Trophoblast cell (in vitro differentiated cells and primary cell): ENCODE measurements at regions not wholly inside any gene's neighbourhood (a gene's known extent, or its start where the extent isn't known, plus 50 kb on each side); places are given as distances from the start of the nearest gene placed in this dataset.

Experiments used
- DNase-seq, 2 donors: peaks; one replicate each; pipeline ENCODE4 v3.0.0-alpha.2; 2016
- H2AFZ ChIP-seq: 2 replicates; pipeline ENCODE4 v1.6.1; 2013; ENCODE audit warnings: low read length, moderate library complexity, mild to moderate bottlenecking; ENCODE audit not compliant: insufficient read depth, poor library complexity
- H2AK5ac ChIP-seq: 2 replicates; pipeline ENCODE4 v1.6.1; 2013; ENCODE audit warnings: mild to moderate bottlenecking, low read length
- H2BK120ac ChIP-seq: 2 replicates; pipeline ENCODE4 v1.6.1; 2013; ENCODE audit warnings: low read length, mild to moderate bottlenecking, moderate library complexity; ENCODE audit not compliant: insufficient read depth, poor library complexity
- H2BK12ac ChIP-seq: 2 replicates; pipeline ENCODE4 v1.6.1; 2013; ENCODE audit warnings: mild to moderate bottlenecking, low read length, moderate library complexity
- H2BK5ac ChIP-seq: 2 replicates; pipeline ENCODE4 v1.6.1; 2013; ENCODE audit warnings: low read length, low read depth, moderate library complexity, mild to moderate bottlenecking; ENCODE audit not compliant: poor library complexity
- H3K14ac ChIP-seq: 2 replicates; pipeline ENCODE4 v1.6.1; 2013; ENCODE audit warnings: mild to moderate bottlenecking, low read length
- H3K18ac ChIP-seq: 2 replicates; pipeline ENCODE4 v1.6.1; 2013; ENCODE audit warnings: mild to moderate bottlenecking, low read length
- H3K23ac ChIP-seq: 2 replicates; pipeline ENCODE4 v1.6.1; 2013; ENCODE audit warnings: low read length
- H3K27ac ChIP-seq: 2 replicates; pipeline ENCODE4 v1.5.1; 2013; ENCODE audit warnings: low read depth, mild to moderate bottlenecking, inconsistent platforms, low read length, moderate library complexity
- H3K27me3 ChIP-seq: 2 replicates; pipeline ENCODE4 v1.6.1; 2013; ENCODE audit warnings: inconsistent platforms, mild to moderate bottlenecking, low read length, moderate library complexity; ENCODE audit not compliant: insufficient read depth
- H3K36me3 ChIP-seq, 2 experiments: 1 replicate in 1 of 2; 2 replicates in 1 of 2; pipeline ENCODE4 v1.6.1; 2013; ENCODE audit warnings: low read length in 2 of 2, mild to moderate bottlenecking in 2 of 2, moderate library complexity in 1 of 2; ENCODE audit not compliant: insufficient read depth in 2 of 2, control insufficient read depth in 1 of 2
- H3K4ac ChIP-seq: 2 replicates; pipeline ENCODE4 v1.6.1; 2013; ENCODE audit warnings: low read depth, mild to moderate bottlenecking, low read length, moderate library complexity
- H3K4me1 ChIP-seq, 2 experiments: 1 replicate in 1 of 2; 2 replicates in 1 of 2; pipeline ENCODE4 v1.6.1; 2013; ENCODE audit warnings: low read length in 2 of 2, mild to moderate bottlenecking in 2 of 2, moderate library complexity in 1 of 2; ENCODE audit not compliant: insufficient read depth in 2 of 2, control insufficient read depth in 1 of 2
- H3K4me2 ChIP-seq: 2 replicates; pipeline ENCODE4 v1.6.1; 2013; ENCODE audit warnings: inconsistent platforms, mild to moderate bottlenecking, low read length, moderate library complexity
- H3K4me3 ChIP-seq: 2 replicates; pipeline ENCODE4 v1.5.1; 2013; ENCODE audit warnings: mild to moderate bottlenecking, low read depth, low read length, inconsistent platforms
- H3K79me1 ChIP-seq: one replicate; pipeline ENCODE4 v1.6.1; 2013; ENCODE audit warnings: low read length
- H3K79me2 ChIP-seq: 2 replicates; pipeline ENCODE4 v1.6.1; 2013; ENCODE audit warnings: low read length, mild to moderate bottlenecking; ENCODE audit not compliant: control insufficient read depth, insufficient read depth, poor library complexity
- H3K9ac ChIP-seq: 2 replicates; pipeline ENCODE4 v1.6.1; 2013; ENCODE audit warnings: mild to moderate bottlenecking, low read length
- H3K9me3 ChIP-seq: 2 replicates; pipeline ENCODE4 v1.6.1; 2013; ENCODE audit warnings: low read depth, mild to moderate bottlenecking, control low read depth, inconsistent platforms, low read length; ENCODE audit not compliant: insufficient read depth
- H4K12ac ChIP-seq: 2 replicates; pipeline ENCODE4 v1.6.1; 2013; ENCODE audit warnings: low read depth, mild to moderate bottlenecking, low read length, moderate library complexity
- H4K8ac ChIP-seq: 2 replicates; pipeline ENCODE4 v1.6.1; 2013; ENCODE audit warnings: low read depth, mild to moderate bottlenecking, low read length, moderate library complexity
- H4K91ac ChIP-seq: one replicate; pipeline ENCODE4 v1.6.1; 2013; ENCODE audit warnings: low read depth, mild to moderate bottlenecking, low read length, moderate library complexity
- WGBS: extraction: QIAGEN DNeasy Blood & Tissue Kit; methylation state at CpG from one replicate; pipeline ENCODE4 v1.1.7; 2013; ENCODE audit warnings: missing lambda C conversion rate; ENCODE audit not compliant: insufficient read length, insufficient coverage; ENCODE audit errors: extremely low coverage; 5-methylcytosine and 5-hydroxymethylcytosine counted together

DNA sequence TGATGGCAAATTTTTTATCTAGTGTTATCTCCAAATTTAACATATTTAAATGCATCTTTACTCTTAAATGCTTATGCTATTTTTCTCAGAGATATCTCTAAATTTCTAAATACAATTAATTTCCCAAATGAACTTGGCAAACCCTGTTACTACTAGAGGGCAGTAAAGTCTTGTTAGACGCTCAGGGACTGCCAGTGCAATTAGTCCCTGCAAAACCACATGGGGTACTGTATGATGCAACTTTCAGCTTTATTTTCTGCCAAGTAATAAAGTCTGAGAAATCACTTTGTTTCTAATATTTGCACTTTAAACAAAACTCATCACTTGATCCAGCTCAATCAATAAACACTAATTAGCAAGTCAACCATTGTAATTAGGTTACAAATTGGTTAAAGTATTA is 76.0 kb upstream of the ADGRB3 start:
- no peak overlapping the region for H4K91ac ChIP-seq
- no peak overlapping the region for H3K18ac ChIP-seq
- H3K79me2 ChIP-seq, result no peaks in the 10 kb centered on the region
- H3K36me3 ChIP-seq, result no peaks in the 10 kb centered on the region
- no peaks in the 10 kb centered on the region for H3K9me3 ChIP-seq
- H4K12ac ChIP-seq, result no peak overlapping the region
- H3K9ac ChIP-seq, result no peak overlapping the region
- no peak overlapping the region for H3K23ac ChIP-seq
- DNase-seq, result no peak
- H2BK12ac ChIP-seq, result no peak overlapping the region
- H3K27me3 ChIP-seq, result no peaks in the 10 kb centered on the region
- no peaks in the 10 kb centered on the region for H3K79me1 ChIP-seq
- H3K4me3 ChIP-seq, result no peak overlapping the region
- H3K4me1 ChIP-seq, result no peaks in the 10 kb centered on the region
- no CpG with 5 or more reads among the region's 1 CpG for WGBS
- H4K8ac ChIP-seq, result no peak overlapping the region
- H3K27ac ChIP-seq, result no peak overlapping the region
- H3K14ac ChIP-seq, result no peak overlapping the region
- H2BK120ac ChIP-seq, result no peak overlapping the region
- H3K4ac ChIP-seq, result no peak overlapping the region
- no peak overlapping the region for H2BK5ac ChIP-seq
- H2AFZ ChIP-seq, result no peak overlapping the region
- no peak overlapping the region for H2AK5ac ChIP-seq
- no peak overlapping the region for H3K4me2 ChIP-seq

DNA sequence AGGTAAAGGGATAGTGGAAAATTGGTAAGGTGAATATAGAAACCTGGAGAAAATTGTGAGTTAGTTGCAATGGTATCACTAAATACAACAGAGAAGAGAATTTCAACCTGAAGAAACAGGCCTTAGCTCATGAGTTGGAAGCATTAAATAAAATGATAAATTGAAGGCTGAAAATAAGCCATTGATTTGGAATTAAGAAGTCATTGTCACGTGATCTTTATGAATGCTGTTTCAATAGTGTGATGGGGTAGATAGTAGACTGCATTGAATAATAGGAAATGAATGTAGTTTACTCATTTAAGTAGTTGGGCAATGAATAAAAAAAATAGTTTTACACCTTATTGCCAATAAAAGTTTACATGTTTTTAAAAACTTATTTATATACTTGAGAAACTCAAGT is 88.5 kb upstream of the ADGRB3 start:
- H3K4me2 ChIP-seq, result no peak overlapping the region
- no peak overlapping the region for H3K18ac ChIP-seq
- H2BK120ac ChIP-seq, result no peak overlapping the region
- no peaks in the 10 kb centered on the region for H3K79me1 ChIP-seq
- no peak overlapping the region for H2AK5ac ChIP-seq
- H4K8ac ChIP-seq, result no peak overlapping the region
- no CpG with 5 or more reads among the region's 1 CpG for WGBS
- H3K9me3 ChIP-seq, result no peaks in the 10 kb centered on the region
- H2BK5ac ChIP-seq, result no peak overlapping the region
- H2AFZ ChIP-seq, result no peak overlapping the region
- no peaks in the 10 kb centered on the region for H3K4me1 ChIP-seq
- H3K79me2 ChIP-seq, result no peaks in the 10 kb centered on the region
- H3K36me3 ChIP-seq, result no peaks in the 10 kb centered on the region
- H3K4me3 ChIP-seq, result no peak overlapping the region
- H3K9ac ChIP-seq, result no peak overlapping the region
- H3K14ac ChIP-seq, result no peak overlapping the region
- H4K12ac ChIP-seq, result no peak overlapping the region
- H3K4ac ChIP-seq, result no peak overlapping the region
- no peak for DNase-seq
- no peak overlapping the region for H2BK12ac ChIP-seq
- no peak overlapping the region for H3K23ac ChIP-seq
- no peaks in the 10 kb centered on the region for H3K27me3 ChIP-seq
- no peak overlapping the region for H4K91ac ChIP-seq
- no peak overlapping the region for H3K27ac ChIP-seq

DNA sequence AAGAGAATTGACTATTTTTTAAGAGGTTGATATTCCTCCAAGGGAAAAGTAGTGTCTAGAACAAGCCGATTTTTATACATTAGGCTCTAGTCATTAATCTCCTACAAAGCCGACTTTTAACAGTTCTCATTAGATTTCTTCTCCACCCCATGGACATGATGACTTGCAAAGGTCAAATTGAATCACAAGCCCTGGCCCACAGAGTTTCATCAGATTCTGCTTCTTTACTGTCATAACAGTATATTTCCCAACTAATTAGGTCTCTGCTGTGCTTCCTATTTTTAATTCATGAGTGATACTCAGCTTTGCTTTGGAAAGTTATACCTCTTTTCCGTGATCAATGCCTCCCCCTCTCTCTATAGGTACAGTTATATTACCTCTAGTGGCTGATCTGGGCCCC is 90.6 kb upstream of the ADGRB3 start:
- Histone ChIP-seq H4K8ac (no peak overlapping the region), H3K9me3 (no peaks in the 10 kb centered on the region), H3K4ac (no peak overlapping the region), H2BK120ac (no peak overlapping the region), H3K79me2 (no peaks in the 10 kb centered on the region), H3K4me3 (no peak overlapping the region), H2BK5ac (no peak overlapping the region), H4K12ac (no peak overlapping the region), H3K14ac (no peak overlapping the region), H2BK12ac (no peak overlapping the region), H3K79me1 (no peaks in the 10 kb centered on the region), H2AFZ (no peak overlapping the region), H3K4me2 (no peak overlapping the region), H4K91ac (no peak overlapping the region), H3K36me3 (no peaks in the 10 kb centered on the region), H3K4me1 (no peaks in the 10 kb centered on the region), H3K9ac (no peak overlapping the region), H3K23ac (no peak overlapping the region), H2AK5ac (no peak overlapping the region), H3K18ac (no peak overlapping the region), H3K27ac (no peak overlapping the region), H3K27me3 (no peaks in the 10 kb centered on the region)
- no peak for DNase-seq
- no CpG with 5 or more reads among the region's 3 CpGs for WGBS

DNA sequence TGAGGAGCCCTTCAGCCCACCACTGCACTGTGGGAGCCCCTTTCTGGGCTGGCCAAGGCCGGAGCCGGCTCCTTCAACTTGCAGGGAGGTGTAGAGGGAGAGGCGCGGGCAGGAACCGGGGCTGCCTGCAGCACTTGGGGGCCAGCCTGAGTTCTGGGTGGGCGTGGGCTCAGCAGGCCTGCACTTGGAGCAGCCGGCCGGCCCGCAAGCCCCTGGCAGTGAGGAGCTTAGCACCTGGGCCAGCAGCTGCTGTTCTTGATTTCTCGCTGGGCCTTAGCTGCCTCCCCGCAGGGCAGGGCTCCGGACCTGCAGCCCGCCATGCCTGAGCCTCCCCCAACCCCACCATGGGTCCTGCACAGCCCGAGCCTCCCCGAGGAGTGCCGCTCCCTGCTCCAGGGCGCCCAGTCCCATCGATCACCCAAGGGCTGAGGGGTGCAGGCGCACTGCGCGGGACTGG is 101.7 kb upstream of the ADGRB3 start:
- Histone ChIP-seq H2BK120ac (no peak overlapping the region), H3K4me2 (no peak overlapping the region), H2BK12ac (no peak overlapping the region), H3K4me3 (no peak overlapping the region), H3K9ac (no peak overlapping the region), H3K18ac (no peak overlapping the region), H3K23ac (no peak overlapping the region), H3K79me1 (no peaks in the 10 kb centered on the region), H3K4me1 (no peaks in the 10 kb centered on the region), H4K8ac (no peak overlapping the region), H3K4ac (no peak overlapping the region), H3K9me3 (no peaks in the 10 kb centered on the region), H2AK5ac (no peak overlapping the region), H3K14ac (no peak overlapping the region), H3K79me2 (no peaks in the 10 kb centered on the region), H4K91ac (no peak overlapping the region), H3K27ac (no peak overlapping the region), H3K36me3 (no peaks in the 10 kb centered on the region), H4K12ac (no peak overlapping the region), H3K27me3 (no peaks in the 10 kb centered on the region), H2BK5ac (no peak overlapping the region), H2AFZ (no peak overlapping the region)
- no CpG with 5 or more reads among the region's 21 CpGs for WGBS
- DNase-seq, result no peak
